ENCODE measurements at regions not wholly inside any gene's neighbourhood (a gene's known extent, or its start where the extent isn't known, plus 50 kb on each side); places are given as distances from the start of the nearest gene placed in this dataset.

DNA sequence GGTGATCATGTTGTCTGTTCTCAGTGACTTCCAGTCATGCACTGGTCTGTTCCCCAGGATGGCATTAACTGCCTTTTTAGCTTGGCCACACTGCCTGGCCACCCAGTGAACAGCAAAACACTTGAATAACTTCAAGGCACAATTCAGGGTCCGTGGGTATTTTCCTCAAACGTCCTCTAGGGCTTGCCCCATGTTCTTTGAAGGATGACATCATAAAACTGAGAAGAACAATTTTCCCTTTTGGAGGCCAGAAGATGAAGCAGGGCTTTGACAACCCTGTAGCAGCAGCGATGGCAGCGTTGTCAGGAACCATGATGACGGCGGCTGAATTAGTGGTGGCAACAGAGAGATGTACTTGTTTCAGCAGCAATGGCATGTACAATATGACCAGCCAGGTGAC, 465.9 kb upstream of the ONECUT1 start:
- TF ChIP-seq ZFP36 (IDR thresholded peaks at IDR 0.05; ENCODE audit: low read depth, low read length, partially characterized antibody) (no peak), EZH2 (IDR thresholded peaks at IDR 0.05; ENCODE audit: borderline replicate concordance, low read depth, low read length) (no peak), SMAD1 (IDR thresholded peaks at IDR 0.05; ENCODE audit: low read depth, low read length, partially characterized antibody) (no peak), POLR2AphosphoS5 (IDR thresholded peaks at IDR 0.05; ENCODE audit: control insufficient read depth, insufficient read depth, low read depth, low read length) (no peak), IFI16 (CRISPR knock-in tag; IDR thresholded peaks at IDR 0.05) (no peak), SAFB2 (IDR thresholded peaks at IDR 0.05; ENCODE audit: borderline replicate concordance, low read depth, low read length, severe bottlenecking) (no peak), POLR2A (conservative IDR thresholded peaks at IDR 0.05) (no peak), CCNT2 (IDR thresholded peaks at IDR 0.05; ENCODE audit: borderline replicate concordance, extremely low read depth, insufficient read length, low read depth, low read length) (no peak)
- TF ChIP-seq, protein P1, sequence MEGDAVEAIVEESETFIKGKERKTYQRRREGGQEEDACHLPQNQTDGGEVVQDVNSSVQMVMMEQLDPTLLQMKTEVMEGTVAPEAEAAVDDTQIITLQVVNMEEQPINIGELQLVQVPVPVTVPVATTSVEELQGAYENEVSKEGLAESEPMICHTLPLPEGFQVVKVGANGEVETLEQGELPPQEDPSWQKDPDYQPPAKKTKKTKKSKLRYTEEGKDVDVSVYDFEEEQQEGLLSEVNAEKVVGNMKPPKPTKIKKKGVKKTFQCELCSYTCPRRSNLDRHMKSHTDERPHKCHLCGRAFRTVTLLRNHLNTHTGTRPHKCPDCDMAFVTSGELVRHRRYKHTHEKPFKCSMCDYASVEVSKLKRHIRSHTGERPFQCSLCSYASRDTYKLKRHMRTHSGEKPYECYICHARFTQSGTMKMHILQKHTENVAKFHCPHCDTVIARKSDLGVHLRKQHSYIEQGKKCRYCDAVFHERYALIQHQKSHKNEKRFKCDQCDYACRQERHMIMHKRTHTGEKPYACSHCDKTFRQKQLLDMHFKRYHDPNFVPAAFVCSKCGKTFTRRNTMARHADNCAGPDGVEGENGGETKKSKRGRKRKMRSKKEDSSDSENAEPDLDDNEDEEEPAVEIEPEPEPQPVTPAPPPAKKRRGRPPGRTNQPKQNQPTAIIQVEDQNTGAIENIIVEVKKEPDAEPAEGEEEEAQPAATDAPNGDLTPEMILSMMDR (IDR thresholded peaks at IDR 0.05 in 2 of 3, conservative IDR thresholded peaks at IDR 0.05 in 1 of 3; ENCODE audit: insufficient read depth in 2 of 3, low read depth in 1 of 3, low read length in 3 of 3): no peak
